ENCODE measurements at regions not wholly inside any gene's neighbourhood (a gene's known extent, or its start where the extent isn't known, plus 50 kb on each side); places are given as distances from the start of the nearest gene placed in this dataset.

DNA sequence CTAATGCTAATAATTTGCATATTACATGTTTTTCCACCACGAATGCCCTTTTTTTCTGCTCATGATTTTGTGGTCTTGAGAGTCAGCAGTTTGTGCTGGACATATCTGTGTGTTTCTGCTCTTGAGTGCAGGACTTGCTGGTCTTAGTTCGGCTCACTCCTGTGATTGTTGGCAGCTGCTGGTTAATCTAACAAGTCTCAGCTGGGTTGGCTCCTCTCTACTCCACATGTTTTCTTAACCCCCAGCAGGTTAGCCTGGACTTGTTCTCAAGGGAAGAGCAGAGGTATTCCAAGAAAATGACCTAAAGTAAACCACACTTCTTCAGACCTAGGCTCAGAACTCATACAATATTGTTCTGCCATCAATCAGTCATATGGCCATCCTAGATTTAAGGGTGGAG is 1238.9 kb downstream of the XPNPEP1 start:
- H3K27ac ChIP-seq (ENCODE audit: low read depth, low read length) = no peak overlapping the region
- no peak overlapping the region for H2AFZ ChIP-seq (ENCODE audit: low read depth, low read length, poor library complexity, severe bottlenecking)
- intact Hi-C loops (cut with micrococcal nuclease) = no loop called here
- no peaks in the 10 kb centered on the region for H3K79me2 ChIP-seq (ENCODE audit: insufficient read depth, low read length)
- no peak overlapping the region for H3K9ac ChIP-seq (ENCODE audit: low read length)
- no peak for ATAC-seq
- CTCF ChIA-PET = no interaction called here
- no peaks in the 10 kb centered on the region for H3K36me3 ChIP-seq (ENCODE audit: control insufficient read depth in 1 of 2, insufficient read depth in 2 of 2, low read length in 2 of 2)
- H3K9me3 ChIP-seq (ENCODE audit: control insufficient read depth in 1 of 2, insufficient read depth in 1 of 2, low read depth in 1 of 2, low read length in 2 of 2) = peaks cover 38 to 40% of the 10 kb centered on the region in 2 experiments; a peak in 3 of 4 replicates
- BruUV-seq (replicated peaks) = no TSS peak
- POLR2A ChIA-PET = no interaction called here
- H3K27me3 ChIP-seq (ENCODE audit: insufficient read depth, low read length) = no peaks in the 10 kb centered on the region
- H3K4me2 ChIP-seq (ENCODE audit: low read length) = no peak overlapping the region
- H3K9me2 ChIP-seq (ENCODE audit: insufficient read depth) = no peaks in the 10 kb centered on the region
- no peak overlapping the region for H3K4me3 ChIP-seq (replicated peaks in 1 of 2; ENCODE audit: low read depth in 1 of 2, low read length in 2 of 2)
- no peaks in the 10 kb centered on the region for H3K4me1 ChIP-seq (ENCODE audit: control insufficient read depth in 1 of 2, insufficient read depth in 2 of 2, low read length in 2 of 2)
- no peaks in the 10 kb centered on the region for H4K20me1 ChIP-seq (ENCODE audit: insufficient read depth)
- RAD21 ChIA-PET (ENCODE audit: low non-redundant PET in 1 of 2, low total read pairs in 2 of 2, uncharacterized antibody in 2 of 2, unreplicated experiment in 2 of 2) = no interaction called here
- DNase-seq (ENCODE audit: low read depth, low spot score) = no peak
- TF ChIP-seq, protein P1, sequence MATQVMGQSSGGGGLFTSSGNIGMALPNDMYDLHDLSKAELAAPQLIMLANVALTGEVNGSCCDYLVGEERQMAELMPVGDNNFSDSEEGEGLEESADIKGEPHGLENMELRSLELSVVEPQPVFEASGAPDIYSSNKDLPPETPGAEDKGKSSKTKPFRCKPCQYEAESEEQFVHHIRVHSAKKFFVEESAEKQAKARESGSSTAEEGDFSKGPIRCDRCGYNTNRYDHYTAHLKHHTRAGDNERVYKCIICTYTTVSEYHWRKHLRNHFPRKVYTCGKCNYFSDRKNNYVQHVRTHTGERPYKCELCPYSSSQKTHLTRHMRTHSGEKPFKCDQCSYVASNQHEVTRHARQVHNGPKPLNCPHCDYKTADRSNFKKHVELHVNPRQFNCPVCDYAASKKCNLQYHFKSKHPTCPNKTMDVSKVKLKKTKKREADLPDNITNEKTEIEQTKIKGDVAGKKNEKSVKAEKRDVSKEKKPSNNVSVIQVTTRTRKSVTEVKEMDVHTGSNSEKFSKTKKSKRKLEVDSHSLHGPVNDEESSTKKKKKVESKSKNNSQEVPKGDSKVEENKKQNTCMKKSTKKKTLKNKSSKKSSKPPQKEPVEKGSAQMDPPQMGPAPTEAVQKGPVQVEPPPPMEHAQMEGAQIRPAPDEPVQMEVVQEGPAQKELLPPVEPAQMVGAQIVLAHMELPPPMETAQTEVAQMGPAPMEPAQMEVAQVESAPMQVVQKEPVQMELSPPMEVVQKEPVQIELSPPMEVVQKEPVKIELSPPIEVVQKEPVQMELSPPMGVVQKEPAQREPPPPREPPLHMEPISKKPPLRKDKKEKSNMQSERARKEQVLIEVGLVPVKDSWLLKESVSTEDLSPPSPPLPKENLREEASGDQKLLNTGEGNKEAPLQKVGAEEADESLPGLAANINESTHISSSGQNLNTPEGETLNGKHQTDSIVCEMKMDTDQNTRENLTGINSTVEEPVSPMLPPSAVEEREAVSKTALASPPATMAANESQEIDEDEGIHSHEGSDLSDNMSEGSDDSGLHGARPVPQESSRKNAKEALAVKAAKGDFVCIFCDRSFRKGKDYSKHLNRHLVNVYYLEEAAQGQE (IDR thresholded peaks at IDR 0.05; ENCODE audit: low read depth) = no peak
- TF ChIP-seq, protein P2, sequence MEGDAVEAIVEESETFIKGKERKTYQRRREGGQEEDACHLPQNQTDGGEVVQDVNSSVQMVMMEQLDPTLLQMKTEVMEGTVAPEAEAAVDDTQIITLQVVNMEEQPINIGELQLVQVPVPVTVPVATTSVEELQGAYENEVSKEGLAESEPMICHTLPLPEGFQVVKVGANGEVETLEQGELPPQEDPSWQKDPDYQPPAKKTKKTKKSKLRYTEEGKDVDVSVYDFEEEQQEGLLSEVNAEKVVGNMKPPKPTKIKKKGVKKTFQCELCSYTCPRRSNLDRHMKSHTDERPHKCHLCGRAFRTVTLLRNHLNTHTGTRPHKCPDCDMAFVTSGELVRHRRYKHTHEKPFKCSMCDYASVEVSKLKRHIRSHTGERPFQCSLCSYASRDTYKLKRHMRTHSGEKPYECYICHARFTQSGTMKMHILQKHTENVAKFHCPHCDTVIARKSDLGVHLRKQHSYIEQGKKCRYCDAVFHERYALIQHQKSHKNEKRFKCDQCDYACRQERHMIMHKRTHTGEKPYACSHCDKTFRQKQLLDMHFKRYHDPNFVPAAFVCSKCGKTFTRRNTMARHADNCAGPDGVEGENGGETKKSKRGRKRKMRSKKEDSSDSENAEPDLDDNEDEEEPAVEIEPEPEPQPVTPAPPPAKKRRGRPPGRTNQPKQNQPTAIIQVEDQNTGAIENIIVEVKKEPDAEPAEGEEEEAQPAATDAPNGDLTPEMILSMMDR (IDR thresholded peaks at IDR 0.05 in 2 of 3, conservative IDR thresholded peaks at IDR 0.05 in 1 of 3; ENCODE audit: borderline replicate concordance in 1 of 3, insufficient read depth in 1 of 3, low read depth in 2 of 3, low read length in 2 of 3) = no peak
- TF ChIP-seq ZNF274 (IDR thresholded peaks at IDR 0.05; ENCODE audit: low read depth, low read length) = no peak
- no peak for TF ChIP-seq JUND (IDR thresholded peaks at IDR 0.05)
- no peak for TF ChIP-seq ZFX (IDR thresholded peaks at IDR 0.05)
- TF ChIP-seq TCF7L2 (IDR thresholded peaks at IDR 0.05; ENCODE audit: borderline replicate concordance, extremely low read depth, insufficient read depth, insufficient read length) = no peak
- no peak for TF ChIP-seq ELF1 (IDR thresholded peaks at IDR 0.05; ENCODE audit: borderline replicate concordance, low read depth)
- no peak for TF ChIP-seq FOSL1 (IDR thresholded peaks at IDR 0.05; ENCODE audit: low read depth)
- no peak for TF ChIP-seq SRF (IDR thresholded peaks at IDR 0.05; ENCODE audit: low read depth)
- no peak for TF ChIP-seq SIN3A (IDR thresholded peaks at IDR 0.05; ENCODE audit: low read depth)
- TF ChIP-seq CBX3 (IDR thresholded peaks at IDR 0.05; ENCODE audit: low read depth) = no peak
- TF ChIP-seq SP1 (IDR thresholded peaks at IDR 0.05; ENCODE audit: low read depth) = no peak
- TF ChIP-seq EGR1 (IDR thresholded peaks at IDR 0.05; ENCODE audit: low read depth) = no peak
- TF ChIP-seq, protein P3, sequence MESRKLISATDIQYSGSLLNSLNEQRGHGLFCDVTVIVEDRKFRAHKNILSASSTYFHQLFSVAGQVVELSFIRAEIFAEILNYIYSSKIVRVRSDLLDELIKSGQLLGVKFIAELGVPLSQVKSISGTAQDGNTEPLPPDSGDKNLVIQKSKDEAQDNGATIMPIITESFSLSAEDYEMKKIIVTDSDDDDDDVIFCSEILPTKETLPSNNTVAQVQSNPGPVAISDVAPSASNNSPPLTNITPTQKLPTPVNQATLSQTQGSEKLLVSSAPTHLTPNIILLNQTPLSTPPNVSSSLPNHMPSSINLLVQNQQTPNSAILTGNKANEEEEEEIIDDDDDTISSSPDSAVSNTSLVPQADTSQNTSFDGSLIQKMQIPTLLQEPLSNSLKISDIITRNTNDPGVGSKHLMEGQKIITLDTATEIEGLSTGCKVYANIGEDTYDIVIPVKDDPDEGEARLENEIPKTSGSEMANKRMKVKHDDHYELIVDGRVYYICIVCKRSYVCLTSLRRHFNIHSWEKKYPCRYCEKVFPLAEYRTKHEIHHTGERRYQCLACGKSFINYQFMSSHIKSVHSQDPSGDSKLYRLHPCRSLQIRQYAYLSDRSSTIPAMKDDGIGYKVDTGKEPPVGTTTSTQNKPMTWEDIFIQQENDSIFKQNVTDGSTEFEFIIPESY (IDR thresholded peaks at IDR 0.05; ENCODE audit: extremely low read depth, insufficient replicate concordance, low read length) = no peak
- TF ChIP-seq, protein P4, sequence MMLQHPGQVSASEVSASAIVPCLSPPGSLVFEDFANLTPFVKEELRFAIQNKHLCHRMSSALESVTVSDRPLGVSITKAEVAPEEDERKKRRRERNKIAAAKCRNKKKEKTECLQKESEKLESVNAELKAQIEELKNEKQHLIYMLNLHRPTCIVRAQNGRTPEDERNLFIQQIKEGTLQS (IDR thresholded peaks at IDR 0.05) = no peak
- no peak for TF ChIP-seq CEBPB (IDR thresholded peaks at IDR 0.05; ENCODE audit: low read depth)
- TF ChIP-seq, protein P5, sequence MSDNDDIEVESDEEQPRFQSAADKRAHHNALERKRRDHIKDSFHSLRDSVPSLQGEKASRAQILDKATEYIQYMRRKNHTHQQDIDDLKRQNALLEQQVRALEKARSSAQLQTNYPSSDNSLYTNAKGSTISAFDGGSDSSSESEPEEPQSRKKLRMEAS (IDR thresholded peaks at IDR 0.05) = no peak
- TF ChIP-seq EZH2phosphoT487 (IDR thresholded peaks at IDR 0.05; ENCODE audit: borderline replicate concordance) = no peak

All from HCT116 (cell line).